ENCODE measurements at regions not wholly inside any gene's neighbourhood (a gene's known extent, or its start where the extent isn't known, plus 50 kb on each side); places are given as distances from the start of the nearest gene placed in this dataset.

- FAIRE-seq = no peak
- no peak for DNase-seq (ENCODE audit: insufficient read length, low spot score)
- TF ChIP-seq POLR2A (IDR thresholded peaks at IDR 0.05; ENCODE audit: low read depth, low read length) = no peak
Measured at GRCh38 chr12:105995961-105996431, 142.8 kb downstream of the NUAK1 start.

GRCh38 chr12:105998561-105998960 lies 140.2 kb downstream of the NUAK1 start:
- no peak for FAIRE-seq
- DNase-seq (ENCODE audit: insufficient read length, low spot score) = no peak
- no peak for TF ChIP-seq POLR2A (IDR thresholded peaks at IDR 0.05; ENCODE audit: low read depth, low read length)

- TF ChIP-seq POLR2A (IDR thresholded peaks at IDR 0.05; ENCODE audit: low read depth, low read length) = no peak
- FAIRE-seq (no peak), DNase-seq (ENCODE audit: insufficient read length, low spot score) (no peak)
Measured at GRCh38 chr12:106000382-106001104, 138.2 kb downstream of the NUAK1 start.

GRCh38 chr12:106001105-106001836 lies 137.5 kb downstream of the NUAK1 start:
- DNase-seq (ENCODE audit: insufficient read length, low spot score) (no peak), FAIRE-seq (no peak)
- no peak for TF ChIP-seq POLR2A (IDR thresholded peaks at IDR 0.05; ENCODE audit: low read depth, low read length)

GRCh38 chr12:106001837-106002218 lies 136.9 kb downstream of the NUAK1 start:
- no peak for DNase-seq (ENCODE audit: insufficient read length, low spot score)
- no peak for TF ChIP-seq POLR2A (IDR thresholded peaks at IDR 0.05; ENCODE audit: low read depth, low read length)
- no peak for FAIRE-seq

GRCh38 chr12:106003297-106003696 lies 135.5 kb downstream of the NUAK1 start:
- no peak for DNase-seq (ENCODE audit: insufficient read length, low spot score)
- no peak for TF ChIP-seq POLR2A (IDR thresholded peaks at IDR 0.05; ENCODE audit: low read depth, low read length)
- FAIRE-seq = no peak

GRCh38 chr12:106004289-106004688 lies 134.5 kb downstream of the NUAK1 start:
- DNase-seq (ENCODE audit: insufficient read length, low spot score) = no peak
- no peak for TF ChIP-seq POLR2A (IDR thresholded peaks at IDR 0.05; ENCODE audit: low read depth, low read length)
- FAIRE-seq = no peak

GRCh38 chr12:106006382-106006781 lies 132.4 kb downstream of the NUAK1 start:
- DNase-seq (ENCODE audit: insufficient read length, low spot score) (no peak), FAIRE-seq (no peak)
- no peak for TF ChIP-seq POLR2A (IDR thresholded peaks at IDR 0.05; ENCODE audit: low read depth, low read length)

- DNase-seq (ENCODE audit: insufficient read length, low spot score) = no peak
- TF ChIP-seq POLR2A (IDR thresholded peaks at IDR 0.05; ENCODE audit: low read depth, low read length) = no peak
- no peak for FAIRE-seq
Measured at GRCh38 chr12:106006940-106007339, 131.8 kb downstream of the NUAK1 start.

- no peak for DNase-seq (ENCODE audit: insufficient read length, low spot score)
- no peak for FAIRE-seq
- TF ChIP-seq POLR2A (IDR thresholded peaks at IDR 0.05; ENCODE audit: low read depth, low read length) = no peak
Measured at GRCh38 chr12:106010741-106011140, 128.0 kb downstream of the NUAK1 start.

All from H54 (cell line).